Glutamatergic neuron (in vitro differentiated cells): ENCODE measurements at regions not wholly inside any gene's neighbourhood (a gene's known extent, or its start where the extent isn't known, plus 50 kb on each side); places are given as distances from the start of the nearest gene placed in this dataset.

Experiments used
- DNase-seq: peaks from one replicate; pipeline ENCODE4 v3.0.0; 2022
- H3K27ac Mint-ChIP-seq: one replicate; pipeline ENCODE4 v1.8.0; 2020; ENCODE audit warnings: mild to moderate bottlenecking, mixed read lengths, inconsistent platforms; ENCODE audit not compliant: unreplicated experiment
- H3K27me3 Mint-ChIP-seq: one replicate; pipeline ENCODE4 v1.8.0; 2020; ENCODE audit warnings: mild to moderate bottlenecking, moderate library complexity, mixed read lengths, inconsistent platforms; ENCODE audit not compliant: unreplicated experiment
- H3K36me3 Mint-ChIP-seq: one replicate; pipeline ENCODE4 v1.8.0; 2020; ENCODE audit warnings: mild to moderate bottlenecking, mixed read lengths, inconsistent platforms; ENCODE audit not compliant: unreplicated experiment
- H3K4me1 Mint-ChIP-seq: one replicate; pipeline ENCODE4 v1.8.0; 2020; ENCODE audit warnings: mild to moderate bottlenecking, low read depth, mixed read lengths, inconsistent platforms; ENCODE audit not compliant: unreplicated experiment
- H3K4me3 Mint-ChIP-seq: one replicate; pipeline ENCODE4 v1.8.0; 2020; ENCODE audit warnings: mild to moderate bottlenecking, mixed read lengths, inconsistent platforms; ENCODE audit not compliant: unreplicated experiment
- H3K9me3 Mint-ChIP-seq: one replicate; pipeline ENCODE4 v1.8.0; 2020; ENCODE audit warnings: mild to moderate bottlenecking, moderate library complexity, mixed read lengths, inconsistent platforms; ENCODE audit not compliant: unreplicated experiment
- TF ChIP-seq, protein P1 (sequence below): fragments of 200-600 bp; sonication (generic); IDR thresholded peaks from one replicate; pipeline ENCODE4 v1.5.0; 2021; ENCODE audit not compliant: partially characterized antibody, unreplicated experiment

- H3K4me3 Mint-ChIP-seq: no peak overlapping the region
- TF ChIP-seq, protein P1, sequence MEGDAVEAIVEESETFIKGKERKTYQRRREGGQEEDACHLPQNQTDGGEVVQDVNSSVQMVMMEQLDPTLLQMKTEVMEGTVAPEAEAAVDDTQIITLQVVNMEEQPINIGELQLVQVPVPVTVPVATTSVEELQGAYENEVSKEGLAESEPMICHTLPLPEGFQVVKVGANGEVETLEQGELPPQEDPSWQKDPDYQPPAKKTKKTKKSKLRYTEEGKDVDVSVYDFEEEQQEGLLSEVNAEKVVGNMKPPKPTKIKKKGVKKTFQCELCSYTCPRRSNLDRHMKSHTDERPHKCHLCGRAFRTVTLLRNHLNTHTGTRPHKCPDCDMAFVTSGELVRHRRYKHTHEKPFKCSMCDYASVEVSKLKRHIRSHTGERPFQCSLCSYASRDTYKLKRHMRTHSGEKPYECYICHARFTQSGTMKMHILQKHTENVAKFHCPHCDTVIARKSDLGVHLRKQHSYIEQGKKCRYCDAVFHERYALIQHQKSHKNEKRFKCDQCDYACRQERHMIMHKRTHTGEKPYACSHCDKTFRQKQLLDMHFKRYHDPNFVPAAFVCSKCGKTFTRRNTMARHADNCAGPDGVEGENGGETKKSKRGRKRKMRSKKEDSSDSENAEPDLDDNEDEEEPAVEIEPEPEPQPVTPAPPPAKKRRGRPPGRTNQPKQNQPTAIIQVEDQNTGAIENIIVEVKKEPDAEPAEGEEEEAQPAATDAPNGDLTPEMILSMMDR: no peak
- H3K27ac Mint-ChIP-seq: no peak overlapping the region
- no peak for DNase-seq
- no peaks in the 10 kb centered on the region for H3K27me3 Mint-ChIP-seq
- no peaks in the 10 kb centered on the region for H3K36me3 Mint-ChIP-seq
- peaks cover 15% of the 10 kb centered on the region for H3K4me1 Mint-ChIP-seq
- no peaks in the 10 kb centered on the region for H3K9me3 Mint-ChIP-seq
Observed at GRCh38 chr5:168126606-168127005, 164.8 kb upstream of the WWC1 start.

DNA sequence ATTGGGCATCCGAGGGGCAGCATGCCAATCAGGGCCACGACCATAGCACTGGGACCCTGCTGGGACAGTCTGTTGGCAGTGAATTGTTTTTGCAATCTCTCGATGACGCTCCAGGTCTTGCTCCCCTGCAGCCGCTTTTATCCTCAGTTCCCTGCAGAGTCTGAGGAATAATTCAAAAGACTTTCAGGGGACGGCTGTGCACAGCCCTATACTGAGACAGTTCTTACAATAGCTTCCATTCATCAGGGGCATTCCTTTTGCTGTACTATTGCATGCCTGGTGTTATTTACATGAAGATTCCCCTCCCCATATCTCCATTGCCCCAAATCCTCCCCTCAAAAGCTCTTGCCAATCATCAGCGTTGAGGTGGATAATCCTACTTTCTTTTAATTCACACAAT is 163.3 kb upstream of the WWC1 start:
- TF ChIP-seq, protein P1: no peak
- H3K9me3 Mint-ChIP-seq: no peaks in the 10 kb centered on the region
- no peak overlapping the region for H3K27ac Mint-ChIP-seq
- no peak for DNase-seq
- H3K27me3 Mint-ChIP-seq: no peaks in the 10 kb centered on the region
- no peaks in the 10 kb centered on the region for H3K36me3 Mint-ChIP-seq
- no peak overlapping the region for H3K4me3 Mint-ChIP-seq
- H3K4me1 Mint-ChIP-seq: peaks cover 15% of the 10 kb centered on the region

DNA sequence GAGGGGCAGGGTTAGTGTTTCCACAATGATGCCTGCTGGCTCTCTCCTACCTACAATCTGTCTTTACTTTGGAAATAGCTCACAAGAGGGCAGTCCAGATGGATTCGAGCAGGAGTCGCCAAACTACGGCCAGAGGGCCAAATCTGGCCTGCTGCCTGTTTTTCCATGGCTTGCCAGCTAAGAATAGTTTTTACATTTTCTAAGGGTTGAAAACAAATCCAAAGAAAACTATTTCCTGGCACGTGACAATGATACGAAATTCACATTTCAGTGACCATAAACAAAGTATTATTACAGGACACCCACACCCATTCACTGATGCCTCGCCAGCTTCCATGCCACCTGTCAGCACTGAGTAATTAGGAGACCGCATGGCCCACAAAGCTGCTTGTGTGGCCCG is 162.9 kb upstream of the WWC1 start:
- no peak for DNase-seq
- H3K27me3 Mint-ChIP-seq: no peaks in the 10 kb centered on the region
- H3K4me1 Mint-ChIP-seq: peaks cover 15% of the 10 kb centered on the region
- TF ChIP-seq, protein P1: no peak
- H3K27ac Mint-ChIP-seq: no peak overlapping the region
- no peaks in the 10 kb centered on the region for H3K36me3 Mint-ChIP-seq
- H3K9me3 Mint-ChIP-seq: no peaks in the 10 kb centered on the region
- no peak overlapping the region for H3K4me3 Mint-ChIP-seq

DNA sequence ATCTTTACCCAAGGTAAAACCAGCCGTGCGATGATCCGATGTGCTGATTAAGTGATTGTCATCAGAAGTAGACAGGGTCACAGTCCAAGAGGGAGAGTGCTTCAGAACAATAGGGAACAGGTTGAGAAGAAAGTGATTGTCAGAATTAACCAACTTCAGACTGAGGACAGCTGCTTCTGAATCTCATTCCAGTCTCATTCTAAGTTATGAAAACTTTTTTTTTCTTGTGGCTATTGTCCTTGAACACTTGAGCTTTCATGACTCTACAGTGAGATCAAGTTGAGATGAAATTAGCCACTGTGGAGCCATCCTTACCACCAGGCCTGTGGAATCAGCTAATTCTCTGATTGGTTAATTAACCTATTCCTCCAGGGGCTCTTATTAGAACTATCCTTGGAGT is 159.9 kb upstream of the WWC1 start:
- Mint-ChIP-seq H3K36me3 (no peaks in the 10 kb centered on the region), H3K4me3 (no peak overlapping the region), H3K27me3 (no peaks in the 10 kb centered on the region), H3K27ac (no peak overlapping the region), H3K4me1 (peaks cover 15% of the 10 kb centered on the region), H3K9me3 (no peaks in the 10 kb centered on the region)
- TF ChIP-seq, protein P1: no peak
- DNase-seq: no peak

DNA sequence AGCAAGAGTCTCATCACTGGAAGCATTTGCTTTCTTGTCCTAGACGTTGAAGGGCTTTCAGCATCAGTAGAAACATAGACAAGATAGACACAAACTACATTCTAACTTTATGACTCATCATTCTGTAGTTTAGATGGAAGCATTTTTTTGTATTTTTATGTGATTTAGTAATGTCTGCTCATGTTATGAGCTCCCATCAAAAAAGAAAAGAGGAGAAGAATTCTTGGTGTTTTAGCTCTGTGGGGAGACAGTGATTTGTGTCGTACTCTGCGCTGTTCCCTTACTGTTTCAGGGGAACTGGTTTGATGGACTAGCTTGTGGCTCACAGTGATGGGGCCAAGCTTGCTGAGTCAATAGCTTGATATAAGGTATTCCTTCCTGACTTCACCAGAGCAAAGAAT is 159.2 kb upstream of the WWC1 start:
- H3K9me3 Mint-ChIP-seq: no peaks in the 10 kb centered on the region
- H3K36me3 Mint-ChIP-seq: no peaks in the 10 kb centered on the region
- no peak for DNase-seq
- peaks cover 17% of the 10 kb centered on the region for H3K4me1 Mint-ChIP-seq
- H3K27ac Mint-ChIP-seq: no peak overlapping the region
- H3K27me3 Mint-ChIP-seq: no peaks in the 10 kb centered on the region
- no peak overlapping the region for H3K4me3 Mint-ChIP-seq
- TF ChIP-seq, protein P1: no peak
